ENCODE measurements at regions not wholly inside any gene's neighbourhood (a gene's known extent, or its start where the extent isn't known, plus 50 kb on each side); places are given as distances from the start of the nearest gene placed in this dataset.

DNA sequence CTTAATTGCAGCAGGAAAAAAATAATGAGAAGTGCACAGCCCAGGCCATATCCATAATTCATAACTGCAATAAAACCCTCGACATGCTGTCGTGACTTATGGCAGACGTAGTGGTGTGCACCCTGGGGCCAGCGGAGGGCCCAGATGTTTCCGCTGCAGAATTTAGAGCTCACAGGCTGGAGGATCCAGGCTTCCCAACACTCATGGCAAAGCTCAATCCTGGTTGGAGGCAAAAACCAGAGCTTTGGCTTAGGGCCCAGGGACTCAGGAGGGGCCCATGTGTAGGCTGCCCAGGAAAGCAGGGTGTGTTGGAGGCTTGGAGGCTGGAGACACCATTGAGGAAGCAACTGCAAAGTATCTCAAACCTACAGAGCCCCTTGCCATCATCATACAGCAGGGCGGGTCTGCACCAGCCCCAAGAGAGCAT lies 68.7 kb downstream of the SERPINA3 start:
- no peaks in the 10 kb centered on the region for H3K4me1 ChIP-seq (ENCODE audit: control insufficient read depth, extremely low read depth, insufficient read depth, low read length)
- H3K4me3 ChIP-seq (replicated peaks in 1 of 4; ENCODE audit: control extremely low read depth in 1 of 4, insufficient read depth in 1 of 4, low read depth in 3 of 4, low read length in 4 of 4) = no peak overlapping the region
- H3K4me2 ChIP-seq (ENCODE audit: extremely low read depth, insufficient read depth, low read length) = no peak overlapping the region
- H3K79me2 ChIP-seq (ENCODE audit: control insufficient read depth, insufficient read depth, low read length) = no peaks in the 10 kb centered on the region
- no peaks in the 10 kb centered on the region for H3K9me3 ChIP-seq (ENCODE audit: control insufficient read depth, insufficient read depth, low read depth, low read length)
- no peak overlapping the region for H2AFZ ChIP-seq (ENCODE audit: low read length)
- no peak for DNase-seq (ENCODE audit: low read depth in 2 of 2)
- H3K9ac ChIP-seq (ENCODE audit: insufficient read depth, low read length) = no peak overlapping the region
- H3K27ac ChIP-seq (ENCODE audit: insufficient read depth, low read length) = no peak overlapping the region
- H3K27me3 ChIP-seq (ENCODE audit: control insufficient read depth, insufficient read depth, low read length) = no peaks in the 10 kb centered on the region
- no peaks in the 10 kb centered on the region for H3K36me3 ChIP-seq (ENCODE audit: control insufficient read depth, insufficient read depth, low read length)
- TF ChIP-seq EZH2 (IDR thresholded peaks at IDR 0.05; ENCODE audit: low read length, missing control alignments) = no peak
- TF ChIP-seq, protein P1, sequence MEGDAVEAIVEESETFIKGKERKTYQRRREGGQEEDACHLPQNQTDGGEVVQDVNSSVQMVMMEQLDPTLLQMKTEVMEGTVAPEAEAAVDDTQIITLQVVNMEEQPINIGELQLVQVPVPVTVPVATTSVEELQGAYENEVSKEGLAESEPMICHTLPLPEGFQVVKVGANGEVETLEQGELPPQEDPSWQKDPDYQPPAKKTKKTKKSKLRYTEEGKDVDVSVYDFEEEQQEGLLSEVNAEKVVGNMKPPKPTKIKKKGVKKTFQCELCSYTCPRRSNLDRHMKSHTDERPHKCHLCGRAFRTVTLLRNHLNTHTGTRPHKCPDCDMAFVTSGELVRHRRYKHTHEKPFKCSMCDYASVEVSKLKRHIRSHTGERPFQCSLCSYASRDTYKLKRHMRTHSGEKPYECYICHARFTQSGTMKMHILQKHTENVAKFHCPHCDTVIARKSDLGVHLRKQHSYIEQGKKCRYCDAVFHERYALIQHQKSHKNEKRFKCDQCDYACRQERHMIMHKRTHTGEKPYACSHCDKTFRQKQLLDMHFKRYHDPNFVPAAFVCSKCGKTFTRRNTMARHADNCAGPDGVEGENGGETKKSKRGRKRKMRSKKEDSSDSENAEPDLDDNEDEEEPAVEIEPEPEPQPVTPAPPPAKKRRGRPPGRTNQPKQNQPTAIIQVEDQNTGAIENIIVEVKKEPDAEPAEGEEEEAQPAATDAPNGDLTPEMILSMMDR (conservative IDR thresholded peaks at IDR 0.05 in 1 of 2, IDR thresholded peaks at IDR 0.05 in 1 of 2; ENCODE audit: low read depth in 1 of 2, low read length in 2 of 2) = no peak
- no peaks in the 10 kb centered on the region for H4K20me1 ChIP-seq (ENCODE audit: control insufficient read depth, extremely low read depth, insufficient read depth, low read length)

DNA sequence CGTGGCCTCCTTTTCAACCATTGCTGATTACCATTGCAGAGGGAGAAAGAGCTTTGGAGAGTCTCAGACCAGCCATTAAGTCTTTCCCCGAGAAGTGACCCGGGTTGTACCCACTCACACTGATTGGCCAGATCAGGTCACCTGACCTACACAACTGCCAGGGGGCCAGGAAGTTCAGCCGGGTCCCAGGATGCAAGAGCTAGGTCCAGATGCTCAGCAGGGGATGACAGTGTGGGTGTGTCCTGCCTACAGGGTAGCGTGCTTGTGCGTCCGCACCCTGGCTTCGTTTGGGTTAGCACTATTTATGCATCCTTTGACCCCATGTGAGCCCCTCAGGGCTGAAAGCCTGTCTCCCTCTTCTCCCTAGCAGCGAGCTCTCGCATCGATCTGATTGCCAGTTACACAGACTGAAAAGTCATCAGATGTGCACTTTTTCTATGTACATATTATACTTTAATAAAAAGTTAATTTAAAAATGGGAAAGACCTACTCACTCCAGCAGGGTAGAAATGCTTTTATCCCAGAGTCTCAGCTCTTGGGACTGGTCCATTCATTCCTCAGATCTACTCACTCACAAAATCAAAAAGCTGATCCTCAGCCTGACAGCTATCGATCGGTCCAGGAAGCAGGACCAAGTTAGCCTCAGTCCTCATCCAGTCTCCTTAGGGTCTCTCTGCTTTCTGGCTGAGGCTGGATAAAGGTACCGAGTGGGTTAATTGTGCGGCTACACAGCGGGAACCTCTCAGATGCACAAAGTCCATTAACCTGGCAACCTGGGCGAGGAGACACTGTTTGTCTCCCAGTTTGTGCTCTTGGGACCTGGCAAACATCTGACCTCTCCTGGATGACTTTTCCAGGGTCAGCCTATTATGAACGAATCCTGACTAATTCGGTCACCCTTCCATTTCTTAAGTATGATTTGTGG lies 68.0 kb downstream of the SERPINA3 start:
- Histone ChIP-seq H3K4me2 (ENCODE audit: extremely low read depth, insufficient read depth, low read length) (no peak overlapping the region), H3K27me3 (ENCODE audit: control insufficient read depth, insufficient read depth, low read length) (no peaks in the 10 kb centered on the region), H3K4me1 (ENCODE audit: control insufficient read depth, extremely low read depth, insufficient read depth, low read length) (no peaks in the 10 kb centered on the region), H3K79me2 (ENCODE audit: control insufficient read depth, insufficient read depth, low read length) (no peaks in the 10 kb centered on the region), H3K27ac (ENCODE audit: insufficient read depth, low read length) (no peak overlapping the region), H3K36me3 (ENCODE audit: control insufficient read depth, insufficient read depth, low read length) (no peaks in the 10 kb centered on the region), H3K4me3 (replicated peaks in 1 of 4; ENCODE audit: control extremely low read depth in 1 of 4, insufficient read depth in 1 of 4, low read depth in 3 of 4, low read length in 4 of 4) (no peak overlapping the region), H3K9me3 (ENCODE audit: control insufficient read depth, insufficient read depth, low read depth, low read length) (no peaks in the 10 kb centered on the region), H2AFZ (ENCODE audit: low read length) (no peak overlapping the region), H3K9ac (ENCODE audit: insufficient read depth, low read length) (no peak overlapping the region), H4K20me1 (ENCODE audit: control insufficient read depth, extremely low read depth, insufficient read depth, low read length) (no peaks in the 10 kb centered on the region)
- TF ChIP-seq EZH2 (IDR thresholded peaks at IDR 0.05; ENCODE audit: low read length, missing control alignments) = no peak
- TF ChIP-seq, protein P1 (conservative IDR thresholded peaks at IDR 0.05 in 1 of 2, IDR thresholded peaks at IDR 0.05 in 1 of 2; ENCODE audit: low read depth in 1 of 2, low read length in 2 of 2) = no peak
- DNase-seq (ENCODE audit: low read depth in 2 of 2) = no peak

DNA sequence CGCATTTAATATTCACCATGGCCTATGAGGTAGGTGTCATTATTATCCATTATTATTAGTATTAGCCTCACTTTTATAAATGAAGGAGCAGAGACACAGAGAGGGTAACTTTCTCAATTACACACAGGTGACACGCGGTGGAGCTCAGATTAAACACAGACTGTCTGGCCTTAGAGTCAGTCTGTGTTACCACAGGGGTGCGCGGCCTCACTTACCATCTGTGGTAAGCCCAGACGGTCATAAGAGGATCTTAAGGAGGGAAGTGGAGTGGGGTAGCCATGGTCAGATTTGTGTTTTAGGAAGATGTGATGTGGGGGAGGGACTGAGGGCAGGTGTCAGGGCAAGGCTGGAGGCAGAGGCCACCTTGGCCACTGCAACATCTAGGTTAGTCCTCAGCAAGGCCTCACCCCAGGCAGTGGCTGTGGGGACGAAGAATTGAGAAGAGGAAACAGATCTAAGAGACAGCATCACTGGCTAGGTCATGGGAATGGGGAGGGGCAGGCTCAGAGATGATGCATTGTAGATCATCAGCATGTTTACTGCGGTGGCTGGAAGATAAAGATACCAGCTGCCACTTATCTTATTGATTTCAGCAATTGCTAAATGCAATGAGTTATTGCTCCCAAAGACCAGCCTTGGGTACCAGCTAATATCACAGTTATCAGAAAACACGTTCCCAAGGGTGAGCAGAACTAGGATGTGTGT lies 67.1 kb downstream of the SERPINA3 start:
- Histone ChIP-seq H3K79me2 (ENCODE audit: control insufficient read depth, insufficient read depth, low read length) (no peaks in the 10 kb centered on the region), H3K36me3 (ENCODE audit: control insufficient read depth, insufficient read depth, low read length) (no peaks in the 10 kb centered on the region), H3K4me1 (ENCODE audit: control insufficient read depth, extremely low read depth, insufficient read depth, low read length) (no peaks in the 10 kb centered on the region), H3K9ac (ENCODE audit: insufficient read depth, low read length) (no peak overlapping the region), H3K27me3 (ENCODE audit: control insufficient read depth, insufficient read depth, low read length) (no peaks in the 10 kb centered on the region), H3K4me3 (replicated peaks in 1 of 4; ENCODE audit: control extremely low read depth in 1 of 4, insufficient read depth in 1 of 4, low read depth in 3 of 4, low read length in 4 of 4) (no peak overlapping the region), H3K4me2 (ENCODE audit: extremely low read depth, insufficient read depth, low read length) (no peak overlapping the region), H2AFZ (ENCODE audit: low read length) (no peak overlapping the region), H3K9me3 (ENCODE audit: control insufficient read depth, insufficient read depth, low read depth, low read length) (no peaks in the 10 kb centered on the region), H4K20me1 (ENCODE audit: control insufficient read depth, extremely low read depth, insufficient read depth, low read length) (no peaks in the 10 kb centered on the region), H3K27ac (ENCODE audit: insufficient read depth, low read length) (no peak overlapping the region)
- TF ChIP-seq EZH2 (IDR thresholded peaks at IDR 0.05; ENCODE audit: low read length, missing control alignments) = no peak
- TF ChIP-seq, protein P1 (conservative IDR thresholded peaks at IDR 0.05 in 1 of 2, IDR thresholded peaks at IDR 0.05 in 1 of 2; ENCODE audit: low read depth in 1 of 2, low read length in 2 of 2) = no peak
- peak in 1 of 2 donors; percentile 17 for DNase-seq (ENCODE audit: low read depth in 2 of 2)
